HepG2 (cell line): ENCODE measurements at regions not wholly inside any gene's neighbourhood (a gene's known extent, or its start where the extent isn't known, plus 50 kb on each side); places are given as distances from the start of the nearest gene placed in this dataset.

Source experiments
- ATAC-seq: fragments of 200-7000 bp; cut with Tn5 transposase; 3 replicates; pipeline ENCODE4 v1.9.1; 2020; ENCODE audit warnings: mild to moderate bottlenecking, moderate library complexity
- BruUV-seq: library from RNA; stranded (reverse); fragments of 400-500 nt; replicated peaks from 2 replicates; lab custom pipeline; 2021; lab: Mats Ljungman, UMichigan
- CTCF ChIA-PET: fragments of 300-600 bp; formaldehyde crosslinking; extraction: SDS; loops from one replicate; lab custom pipeline; 2021; ENCODE audit warnings: low total read pairs, inconsistent platforms, low intra/inter-chr PET ratio; lab: Yijun Ruan, JAX
- POLR2A ChIA-PET: fragments of 350-600 bp; sonication (Branson Sonifier 250); formaldehyde crosslinking; loops from one replicate; lab custom pipeline; 2020; ENCODE audit warnings: antibody characterized with exemption, inconsistent platforms; lab: Yijun Ruan, JAX
- DNase-seq: peaks from one replicate; pipeline ENCODE4 v3.0.0-alpha.2; 2015; ENCODE audit warnings: low spot score
- FAIRE-seq: peaks from 3 replicates; lab custom pipeline; 2011; peaks lifted over from hg19 to GRCh38; lab: Jason Lieb, UNC
- H2AFZ ChIP-seq: one replicate; pipeline ENCODE4 v1.6.1; 2011; ENCODE audit warnings: low read length, inconsistent platforms
- H3K27ac ChIP-seq: fragments of 300-600 bp; 3 replicates; pipeline ENCODE4 v1.8.0; 2011; ENCODE audit warnings: mixed run types, mild to moderate bottlenecking, mixed read lengths, low read length, inconsistent platforms; ENCODE audit not compliant: insufficient read depth; ENCODE audit errors: extremely low read length
- H3K27me3 ChIP-seq, 2 experiments: fragments of 200-600 bp in 1 of 2; 2 replicates in 1 of 2; 3 replicates in 1 of 2; pipeline versions ENCODE4 v1.6.0 to v1.8.0; 2011; ENCODE audit warnings: low read length in 2 of 2, mild to moderate bottlenecking in 2 of 2, moderate library complexity in 2 of 2, inconsistent platforms in 1 of 2; ENCODE audit not compliant: insufficient read depth in 2 of 2, control insufficient read depth in 1 of 2
- H3K36me3 ChIP-seq, 2 experiments: fragments of 200-600 bp in 1 of 2; replicated peaks in 1 of 2; 2 replicates in 1 of 2; 3 replicates in 1 of 2; pipeline versions ENCODE4 v1.5.1 to v1.8.0; 2011; ENCODE audit warnings: low read length in 2 of 2, inconsistent platforms in 1 of 2; ENCODE audit not compliant: insufficient read depth in 2 of 2, control insufficient read depth in 1 of 2
- H3K4me1 ChIP-seq: 2 replicates; pipeline ENCODE4 v1.5.1; 2012; ENCODE audit warnings: low read length, inconsistent platforms; ENCODE audit not compliant: insufficient read depth
- H3K4me2 ChIP-seq: 2 replicates; pipeline ENCODE4 v1.6.0; 2011; ENCODE audit warnings: low read depth, low read length, inconsistent platforms
- H3K4me3 ChIP-seq, 3 experiments: fragments of 200-600 bp in 1 of 3; sonication (generic), shearing (Covaris generic) in 1 of 3; replicated peaks in 1 of 3; 2 replicates each; pipeline ENCODE4 v1.5.1; 2011 to 2016; ENCODE audit warnings: low read length in 3 of 3, inconsistent platforms in 2 of 3, low read depth in 2 of 3, mild to moderate bottlenecking in 2 of 3, control low read depth in 1 of 3, mixed read lengths in 1 of 3; ENCODE audit not compliant: insufficient read depth in 1 of 3
- H3K79me2 ChIP-seq: one replicate; pipeline ENCODE4 v1.6.1; 2011; ENCODE audit warnings: low read length, inconsistent platforms; ENCODE audit not compliant: insufficient read depth
- H3K9ac ChIP-seq: 2 replicates; pipeline ENCODE4 v1.6.0; 2011; ENCODE audit warnings: mild to moderate bottlenecking, low read depth, low read length, inconsistent platforms; ENCODE audit not compliant: insufficient read depth
- H3K9me3 ChIP-seq: 2 replicates; pipeline ENCODE4 v1.5.1; 2012; ENCODE audit warnings: mild to moderate bottlenecking, low read length
- H4K20me1 ChIP-seq: 2 replicates; pipeline ENCODE4 v1.6.0; 2011; ENCODE audit warnings: inconsistent platforms, mild to moderate bottlenecking, low read length, moderate library complexity; ENCODE audit not compliant: insufficient read depth
- ATM ChIP-seq: fragments of 450-650 bp; IDR thresholded peaks from 2 replicates; pipeline ENCODE4 v1.7.1; 2017; ENCODE audit warnings: mild to moderate bottlenecking, borderline replicate concordance
- FOSL2 ChIP-seq: sonication (generic); formaldehyde crosslinking; IDR thresholded peaks from 2 replicates; pipeline ENCODE4 v1.4.0; 2020; ENCODE audit warnings: missing genetic modification reagents
- MAFK ChIP-seq, 2 experiments: IDR thresholded peaks in 1 of 2; conservative IDR thresholded peaks in 1 of 2; 2 replicates each; pipeline ENCODE4 v1.6.1; 2011; ENCODE audit warnings: improper control_type of control experiment in 2 of 2, low read length in 2 of 2
- MXD4 ChIP-seq: IDR thresholded peaks from 2 replicates; pipeline ENCODE4 v1.6.1; 2016; ENCODE audit warnings: mild to moderate bottlenecking, missing biosample characterization, missing genetic modification reagents
- RFX5 ChIP-seq: IDR thresholded peaks from 2 replicates; pipeline ENCODE4 v1.6.1; 2011; ENCODE audit warnings: low read depth, low read length, improper control_type of control experiment
- TCF12 ChIP-seq, 2 experiments: fragments of 450-650 bp in 1 of 2; sonication (generic) in 1 of 2; formaldehyde crosslinking in 1 of 2; IDR thresholded peaks; 2 replicates each; pipeline versions ENCODE4 v1.6.1 to v1.8.0; 2017 to 2022; ENCODE audit warnings: antibody characterized with exemption in 1 of 2, mild to moderate bottlenecking in 1 of 2, missing genetic modification reagents in 1 of 2, moderate library complexity in 1 of 2
- ZNF513 ChIP-seq: sonication (generic); formaldehyde crosslinking; conservative IDR thresholded peaks from 2 replicates; pipeline ENCODE4 v1.5.0; 2020; ENCODE audit warnings: missing genetic modification reagents
- ZNF782 ChIP-seq: sonication (generic); formaldehyde crosslinking; IDR thresholded peaks from 2 replicates; pipeline ENCODE4 v1.4.0; 2020; ENCODE audit warnings: missing genetic modification reagents, mild to moderate bottlenecking, borderline replicate concordance
- WGBS: methylation state at CpG from one replicate; pipeline ENCODE4 v1.1.6; 2017; ENCODE audit warnings: low lambda C conversion rate; 5-methylcytosine and 5-hydroxymethylcytosine counted together
- in situ Hi-C: cut with HindIII; loops from 2 replicates; pipeline ENCODE4 v1.10.0; 2017; ENCODE audit warnings: low pct_unique_long_range_greater_than_20kb; ENCODE audit not compliant: extremely low pct_ligation_motif_present
- intact Hi-C: fragments of 100-400 bp; cut with micrococcal nuclease; formaldehyde crosslinking; loops from one replicate; pipeline ENCODE4 v1.10.0; 2022; ENCODE audit not compliant: unreplicated experiment

GRCh38 chr6:80543598-80544222 lies 437.2 kb downstream of the BCKDHB start:
- no peaks in the 10 kb centered on the region for H3K79me2 ChIP-seq
- CTCF ChIA-PET = no interaction called here
- H3K27ac ChIP-seq = no peak overlapping the region
- DNase-seq (no peak), FAIRE-seq (no peak), ATAC-seq (peak; percentile 60)
- no peak for TF ChIP-seq TCF12 (IDR thresholded peaks at IDR 0.05)
- no peak for TF ChIP-seq TCF12 (CRISPR knock-in tag; IDR thresholded peaks at IDR 0.05)
- no peak for TF ChIP-seq MXD4 (CRISPR knock-in tag)
- peak; percentile 33; the same call in 1 of the 2 replicates for TF ChIP-seq FOSL2
- TF ChIP-seq ZNF782 (CRISPR knock-in tag) = no peak
- no peak for TF ChIP-seq ATM
- TF ChIP-seq ZNF513 (CRISPR knock-in tag) = no peak
- TF ChIP-seq RFX5 = peak; percentile 22; the same call in 1 of the 2 replicates
- TF ChIP-seq MAFK (conservative IDR thresholded peaks at IDR 0.05 in 1 of 2, IDR thresholded peaks at IDR 0.05 in 1 of 2; ENCODE audit: low read length in 2 of 2) = peak in 1 of 2 experiments; percentile 13; a peak in 1 of 4 replicates
- in situ Hi-C loops (no loop called here), intact Hi-C loops (no loop called here)
- 63% methylated on average over 10 of the region's 10 CpGs for WGBS
- H3K4me2 ChIP-seq = no peak overlapping the region
- H2AFZ ChIP-seq = no peak overlapping the region
- POLR2A ChIA-PET = no interaction called here
- H3K9me3 ChIP-seq = no peaks in the 10 kb centered on the region
- no peaks in the 10 kb centered on the region for H3K27me3 ChIP-seq
- no peaks in the 10 kb centered on the region for H3K4me1 ChIP-seq
- no TSS peak for BruUV-seq
- H3K9ac ChIP-seq = no peak overlapping the region
- H3K4me3 ChIP-seq = no peak overlapping the region
- no peaks in the 10 kb centered on the region for H4K20me1 ChIP-seq
- H3K36me3 ChIP-seq = no peaks in the 10 kb centered on the region
